M059J (cell line): ENCODE measurements at regions not wholly inside any gene's neighbourhood (a gene's known extent, or its start where the extent isn't known, plus 50 kb on each side); places are given as distances from the start of the nearest gene placed in this dataset.

Source experiments
- DNase-seq: peaks from one replicate; pipeline ENCODE4 v3.0.0-alpha.2; 2012; ENCODE audit warnings: low read depth

DNA sequence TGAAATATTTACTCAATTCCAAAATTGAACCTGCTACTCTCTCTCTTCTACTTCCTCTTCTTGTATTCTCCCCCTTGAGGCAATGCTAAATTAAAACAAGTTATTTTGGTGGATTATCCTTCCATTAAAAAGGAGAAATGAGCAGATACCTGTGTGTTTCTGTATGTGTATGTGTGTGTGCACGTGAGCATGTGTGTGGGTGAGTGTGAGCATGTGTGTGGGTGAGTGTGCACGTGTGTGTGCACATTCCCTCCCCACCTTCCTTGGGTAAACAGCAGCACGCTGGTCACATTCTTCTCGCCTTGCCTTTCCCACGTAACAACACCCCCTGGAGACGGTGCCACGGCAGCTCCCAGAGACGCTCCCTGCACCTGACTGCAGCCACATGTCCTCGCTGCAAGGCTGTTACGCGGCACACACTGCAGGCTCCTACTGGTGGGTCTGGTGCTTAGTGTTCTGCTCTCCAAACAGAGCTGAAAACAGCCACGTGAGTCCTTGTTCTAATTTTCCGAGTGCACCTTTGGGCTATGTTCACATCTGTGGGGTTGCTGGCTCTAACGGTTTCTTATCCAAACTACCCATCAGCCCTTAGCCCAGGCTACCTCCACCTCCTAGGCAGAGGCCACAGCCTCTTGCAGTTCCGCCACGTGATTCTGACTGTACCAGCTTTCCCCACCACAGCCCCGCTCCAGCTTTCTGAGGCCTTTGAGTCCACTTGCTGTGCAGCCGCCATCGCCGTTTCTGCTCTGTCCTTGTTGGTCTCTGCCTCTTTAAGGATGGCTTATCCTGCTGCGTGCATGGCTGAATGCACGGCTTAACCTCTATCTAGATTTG, 123.4 kb downstream of the CTTN start:
- DNase-seq, result no peak

DNA sequence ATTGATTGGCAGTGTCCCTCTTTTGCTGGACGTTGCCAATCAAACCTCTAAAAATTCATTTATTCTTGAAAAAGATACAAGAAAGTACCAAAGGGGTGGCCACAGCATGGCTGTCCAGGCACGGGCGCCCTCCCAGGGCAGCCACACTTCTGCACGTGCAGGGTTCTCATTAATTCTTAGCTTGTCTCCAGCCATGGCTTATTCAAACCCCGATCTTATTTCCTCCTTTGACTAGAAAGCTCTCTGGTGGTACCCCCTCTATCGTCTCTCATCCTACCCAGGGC, 123.9 kb downstream of the CTTN start:
- no peak for DNase-seq

DNA sequence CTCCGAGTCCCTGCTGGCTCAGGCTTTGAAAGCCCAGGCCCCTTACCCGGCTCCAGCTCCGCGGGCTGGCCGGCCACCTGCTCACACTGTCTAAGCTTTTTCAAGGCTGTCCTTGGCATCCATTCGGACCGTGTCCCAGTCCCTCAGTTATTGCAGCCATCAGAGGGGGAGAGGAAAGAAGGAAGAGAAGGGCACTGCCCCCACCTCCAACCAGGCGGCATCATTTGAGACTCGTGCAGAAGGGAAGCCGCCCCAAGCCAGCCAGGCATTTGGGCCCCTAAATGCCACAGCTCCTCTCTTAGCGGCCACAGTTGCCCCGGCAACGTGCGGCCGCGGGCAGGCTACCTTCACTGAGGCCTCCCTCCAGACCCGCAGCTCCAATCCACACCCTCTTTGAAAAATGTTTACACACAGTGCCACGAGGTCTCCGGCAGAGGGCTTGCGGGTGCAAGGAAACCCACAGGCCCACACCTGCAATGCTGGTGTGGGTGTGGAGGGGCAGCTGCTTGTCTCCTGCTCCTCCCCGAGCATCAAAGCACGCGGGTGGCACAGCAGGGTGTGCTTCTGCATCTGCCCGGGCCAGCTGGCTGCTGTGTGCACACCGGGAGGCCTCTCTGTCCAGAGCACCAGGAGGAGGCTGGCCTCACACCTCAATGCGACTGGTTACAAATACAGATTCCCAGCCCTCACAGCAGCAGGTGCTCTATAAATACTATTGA, 124.4 kb downstream of the CTTN start:
- no peak for DNase-seq

DNA sequence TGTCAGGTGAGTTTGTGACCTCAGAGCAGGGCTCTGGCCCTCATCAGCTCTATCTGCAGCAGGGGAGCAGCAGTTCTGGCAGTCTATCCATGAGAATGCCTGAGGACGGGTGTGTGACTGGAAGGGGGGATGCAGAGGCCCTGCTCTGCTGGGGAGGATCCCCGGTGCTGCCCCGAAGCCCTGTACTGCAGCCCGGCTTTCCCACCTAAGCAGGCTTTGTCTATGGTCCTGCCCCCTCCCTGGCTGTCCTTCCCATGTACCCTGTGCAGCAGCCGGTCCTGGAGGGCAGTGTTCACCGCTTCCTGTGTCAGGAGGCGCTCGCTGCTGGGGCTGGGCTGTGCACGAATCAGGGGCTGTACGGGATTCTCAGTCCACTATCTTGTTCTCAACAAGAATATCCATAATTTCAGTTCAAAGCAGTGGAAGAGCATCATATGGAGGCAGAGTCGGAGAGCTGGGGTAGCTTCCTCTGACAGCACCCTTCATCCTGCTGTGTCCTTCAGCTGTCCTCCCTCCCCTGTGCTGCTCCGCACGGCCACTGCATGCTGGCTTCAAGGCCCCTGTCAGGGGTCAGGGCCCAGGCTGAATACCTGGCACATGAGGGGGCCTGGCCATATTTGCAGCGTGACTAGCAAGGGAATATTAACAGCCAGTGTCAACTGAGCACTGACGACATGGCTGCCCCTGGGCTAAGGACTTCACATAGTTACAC, 125.2 kb downstream of the CTTN start:
- no peak for DNase-seq

DNA sequence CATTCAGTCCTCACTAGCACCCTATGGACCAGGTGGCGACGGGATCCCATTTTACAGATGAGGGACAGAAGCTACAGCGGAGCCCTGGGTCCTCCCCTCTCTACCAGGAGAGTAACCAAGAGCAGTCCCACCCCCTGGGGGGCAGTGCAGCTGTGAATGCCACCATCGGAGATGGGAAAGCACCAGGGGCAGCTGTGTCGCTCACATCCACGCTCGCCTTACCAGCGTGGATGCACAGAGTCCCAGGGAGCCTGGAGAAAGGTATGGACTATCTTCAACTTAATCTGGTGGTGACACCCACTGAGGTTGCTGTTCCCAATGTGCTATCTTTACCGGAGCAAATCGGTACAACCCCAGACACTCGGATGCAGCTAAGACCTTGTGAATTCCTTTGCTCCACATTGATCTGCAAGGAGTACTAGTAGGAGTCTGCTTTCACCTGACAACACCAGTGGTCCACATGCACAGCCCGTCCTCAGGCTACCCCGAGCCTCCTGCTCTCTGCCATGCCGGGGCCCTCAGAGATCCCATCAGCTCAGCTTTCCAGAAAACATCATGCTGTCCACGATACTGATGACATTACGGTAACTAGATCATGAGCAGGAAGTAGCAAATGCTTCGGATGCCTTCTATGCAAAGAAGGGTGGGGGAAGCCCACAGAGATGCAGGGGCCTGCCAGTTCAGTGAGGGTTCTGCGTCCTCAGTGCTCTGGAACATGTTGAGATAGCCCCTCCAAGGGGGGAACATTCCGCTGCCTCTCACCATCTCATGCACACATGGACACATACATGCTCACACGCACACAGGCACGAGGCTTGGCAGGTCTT, 126.0 kb downstream of the CTTN start:
- no peak for DNase-seq

DNA sequence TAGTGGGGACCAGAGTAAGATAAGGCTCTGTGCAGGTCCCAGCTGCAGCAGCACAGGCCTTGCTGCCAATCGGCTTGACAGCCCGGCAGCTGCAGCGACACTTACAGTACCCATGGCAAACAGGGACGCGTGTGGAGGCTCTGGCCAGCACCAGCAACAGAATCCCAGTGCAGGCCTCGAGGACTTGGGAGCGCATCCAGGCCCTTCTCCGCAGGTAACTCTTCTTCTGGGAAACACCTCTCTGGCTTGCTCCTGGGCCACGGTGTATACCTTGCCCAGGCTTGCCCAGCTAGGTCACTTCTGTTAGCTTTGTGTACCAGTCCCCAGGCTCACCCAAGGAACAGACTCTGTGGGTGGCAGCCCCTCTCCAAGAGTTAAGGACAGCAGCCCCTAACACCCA, 126.7 kb downstream of the CTTN start:
- no peak for DNase-seq

DNA sequence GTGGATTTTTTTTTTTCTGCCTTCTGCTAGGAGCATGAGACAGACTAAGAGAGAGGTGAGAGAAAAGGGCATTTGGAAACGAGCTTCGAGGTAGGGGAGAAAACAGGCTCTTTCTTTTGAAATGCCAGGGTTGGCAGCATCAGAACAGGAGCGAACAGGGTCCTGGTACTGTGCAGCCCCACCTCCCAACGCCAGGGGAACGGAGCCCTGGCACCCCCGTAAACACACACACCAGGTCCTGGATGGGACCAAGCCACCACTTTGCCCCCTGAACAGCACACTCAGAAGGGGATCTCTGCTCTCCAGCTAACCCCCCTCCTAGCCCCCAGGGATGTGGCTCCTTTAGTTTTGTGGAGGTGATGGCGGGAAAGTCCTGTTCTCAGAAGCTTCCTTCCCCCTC, 127.1 kb downstream of the CTTN start:
- DNase-seq, result no peak

DNA sequence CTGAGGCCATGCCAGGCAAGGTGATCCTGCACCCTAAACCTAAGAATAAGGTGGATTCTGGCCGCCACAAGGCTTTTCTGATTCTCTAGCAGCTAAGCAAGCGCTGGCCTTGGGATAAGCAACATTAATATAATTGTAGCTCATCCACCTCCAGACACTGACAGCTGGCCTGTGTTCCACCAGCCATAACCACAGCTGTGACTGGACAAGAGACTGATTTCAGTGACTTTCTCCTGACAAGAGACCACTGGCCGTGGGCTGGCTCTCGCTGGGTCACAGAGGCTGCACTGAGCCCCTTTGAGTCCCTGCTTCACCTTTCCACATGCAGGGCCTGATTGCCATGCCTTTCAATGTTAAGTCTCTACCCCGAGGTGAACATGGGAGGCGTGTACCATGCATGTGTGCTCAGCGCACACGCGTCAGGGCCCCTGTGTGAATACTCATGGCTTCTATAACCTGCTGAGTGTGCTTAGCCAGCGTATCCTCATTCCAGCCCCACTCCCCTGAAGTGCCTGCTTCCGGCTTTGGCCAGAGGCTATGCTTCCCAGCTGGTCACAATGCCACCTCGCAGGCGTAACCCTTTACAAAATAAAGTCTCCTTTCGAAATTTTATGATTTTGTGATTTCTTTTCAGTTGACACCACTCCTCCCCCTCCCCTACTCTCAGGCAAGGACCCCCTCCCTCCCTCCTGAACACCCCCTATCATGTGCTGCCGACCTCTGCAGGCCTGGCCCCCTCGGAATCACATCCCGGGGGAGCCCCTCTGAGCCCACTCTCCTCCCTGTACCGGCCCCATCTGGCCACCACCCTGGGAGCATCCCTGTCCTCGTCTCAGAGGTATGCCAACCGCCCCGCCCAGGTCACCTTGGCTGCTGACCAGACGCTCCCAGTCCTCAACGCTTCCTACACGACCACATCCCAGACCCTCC, 128.1 kb downstream of the CTTN start:
- no peak for DNase-seq

DNA sequence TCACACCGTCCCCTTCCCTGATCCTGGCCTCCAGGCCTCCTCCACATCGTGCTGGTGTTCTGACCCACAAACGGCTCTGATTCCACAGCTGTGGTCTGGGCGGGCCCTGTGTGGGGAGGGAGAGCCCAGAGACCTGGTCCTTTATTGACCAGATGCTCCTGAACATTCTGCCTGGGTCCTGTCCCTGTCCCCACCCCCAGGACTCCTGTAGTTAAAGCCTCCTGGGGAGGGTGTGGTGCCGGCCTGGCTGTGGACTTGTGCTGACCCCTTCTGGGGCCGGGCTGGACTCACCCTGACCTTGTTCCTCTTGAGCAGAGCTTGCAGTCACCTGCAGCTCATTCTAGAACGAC, 128.7 kb downstream of the CTTN start:
- DNase-seq, result no peak

DNA sequence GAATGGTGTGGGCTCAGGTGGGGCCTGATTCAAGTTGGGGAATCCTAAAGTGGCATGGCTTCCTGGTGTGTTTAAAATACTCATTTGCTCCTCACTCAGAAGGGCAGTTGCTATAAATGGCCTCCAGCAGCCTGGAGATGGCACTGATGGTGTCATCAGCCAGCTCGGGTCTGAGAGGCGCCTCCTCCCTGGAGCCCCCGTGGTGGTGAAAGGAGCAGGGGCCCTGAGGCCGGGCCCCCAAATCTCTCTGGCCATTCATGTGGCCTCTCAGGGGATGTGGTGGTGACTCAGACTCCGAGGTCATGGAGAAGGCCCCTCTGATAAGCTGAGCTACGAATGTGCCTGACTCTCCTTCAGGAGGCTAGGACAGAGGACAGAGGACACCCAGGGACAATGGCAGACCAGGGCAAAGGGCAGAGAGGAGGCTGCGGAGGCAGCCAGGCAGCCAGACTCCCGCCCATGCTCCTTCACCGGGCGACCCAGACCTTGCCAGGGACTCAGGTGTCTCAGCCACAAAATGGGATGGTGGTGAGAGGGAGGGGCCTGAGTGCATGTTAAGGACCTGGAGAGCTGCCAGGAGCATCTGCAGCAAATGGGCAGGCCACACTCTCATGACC, 129.2 kb downstream of the CTTN start:
- DNase-seq, result no peak

DNA sequence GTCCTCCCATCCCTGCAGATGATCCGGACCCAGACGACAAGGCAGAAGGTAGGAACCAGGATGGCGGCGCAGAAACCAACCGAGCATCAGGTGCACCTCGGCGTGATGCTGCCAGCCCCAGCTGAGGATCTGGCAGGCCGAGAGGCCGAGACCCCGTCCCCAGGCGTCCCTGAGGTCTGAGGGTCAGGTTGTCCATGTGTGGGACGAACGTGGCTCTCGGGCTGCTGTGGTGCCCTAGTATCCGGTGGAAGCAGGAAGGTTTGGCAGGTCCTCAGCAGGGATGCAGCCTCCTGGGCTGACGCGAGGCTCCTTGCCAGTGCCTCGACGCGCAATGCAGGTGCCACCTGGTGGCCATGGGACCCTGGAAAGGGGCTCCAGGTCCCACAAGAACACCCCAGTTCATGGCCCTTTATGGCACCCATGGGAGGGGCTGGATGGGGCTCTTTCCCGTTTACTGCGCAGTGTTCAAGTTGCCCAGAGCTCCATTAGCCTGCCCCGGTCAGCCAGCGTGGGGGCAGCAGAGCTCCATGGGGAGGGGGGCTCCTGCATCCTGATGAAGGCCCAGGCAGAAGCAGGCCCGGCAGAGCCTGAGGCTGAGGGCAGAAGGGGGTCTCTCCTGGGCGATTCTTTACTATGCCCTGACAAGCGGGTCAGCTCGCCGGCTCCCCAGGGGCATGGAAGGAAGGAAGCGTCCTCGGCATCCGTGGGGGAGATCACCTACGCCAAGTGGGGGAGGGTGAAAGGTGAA, 129.9 kb downstream of the CTTN start:
- no peak for DNase-seq

DNA sequence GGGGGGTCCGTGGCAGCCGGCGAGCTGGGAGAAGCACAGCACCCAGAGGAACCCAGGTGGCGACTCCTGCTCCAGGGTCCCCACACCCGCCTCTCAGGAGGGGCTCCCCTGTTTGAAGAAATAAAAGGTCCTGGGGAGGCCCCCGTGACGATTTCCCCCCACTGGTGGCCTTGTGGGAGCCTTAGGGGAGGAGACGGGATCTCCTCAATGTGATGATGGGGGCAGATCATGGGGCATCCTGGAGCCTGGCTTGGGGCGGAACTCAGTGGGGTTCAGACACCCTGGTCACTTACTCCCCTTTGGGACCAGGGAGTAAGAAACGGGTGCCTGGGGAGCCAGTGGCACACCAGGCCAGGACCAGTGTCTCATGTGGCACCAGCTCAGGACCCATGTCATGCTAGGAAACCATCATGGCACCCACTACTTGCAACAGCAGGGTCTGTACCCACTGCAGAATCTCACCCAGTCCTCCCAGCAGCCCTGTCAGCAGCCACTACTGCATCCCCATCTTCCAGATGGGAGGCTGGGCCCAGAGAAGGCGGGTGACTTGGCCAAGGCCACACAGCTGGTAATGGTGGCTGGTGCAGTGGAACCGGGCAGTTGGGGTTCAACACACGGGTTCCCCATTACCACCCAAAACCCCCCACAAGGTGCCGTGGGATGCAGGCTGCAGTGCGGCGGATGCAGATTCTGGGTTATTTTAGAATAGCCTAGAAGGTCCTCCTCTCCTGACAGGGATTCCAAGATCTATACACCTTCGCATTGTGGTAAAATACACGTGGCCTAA, 130.7 kb downstream of the CTTN start:
- no peak for DNase-seq

DNA sequence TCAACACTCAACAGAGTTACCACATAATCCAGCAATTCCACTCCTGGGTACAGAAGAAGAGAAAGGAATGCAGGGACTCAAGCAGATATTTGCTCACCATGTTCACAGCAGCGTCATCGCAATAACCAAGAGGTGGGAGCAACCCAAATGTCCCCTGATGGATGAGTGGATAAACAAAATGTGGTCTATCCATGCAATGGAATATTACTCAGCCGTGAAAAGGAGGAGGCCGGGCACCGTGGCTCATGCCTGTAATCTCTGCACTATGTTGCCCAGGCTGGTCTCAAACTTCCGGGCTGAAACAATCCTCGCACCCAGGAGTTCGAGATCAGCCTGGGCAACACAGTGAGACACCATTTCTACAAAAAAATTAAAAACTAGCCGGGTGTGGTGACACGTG, 131.7 kb downstream of the CTTN start:
- no peak for DNase-seq

DNA sequence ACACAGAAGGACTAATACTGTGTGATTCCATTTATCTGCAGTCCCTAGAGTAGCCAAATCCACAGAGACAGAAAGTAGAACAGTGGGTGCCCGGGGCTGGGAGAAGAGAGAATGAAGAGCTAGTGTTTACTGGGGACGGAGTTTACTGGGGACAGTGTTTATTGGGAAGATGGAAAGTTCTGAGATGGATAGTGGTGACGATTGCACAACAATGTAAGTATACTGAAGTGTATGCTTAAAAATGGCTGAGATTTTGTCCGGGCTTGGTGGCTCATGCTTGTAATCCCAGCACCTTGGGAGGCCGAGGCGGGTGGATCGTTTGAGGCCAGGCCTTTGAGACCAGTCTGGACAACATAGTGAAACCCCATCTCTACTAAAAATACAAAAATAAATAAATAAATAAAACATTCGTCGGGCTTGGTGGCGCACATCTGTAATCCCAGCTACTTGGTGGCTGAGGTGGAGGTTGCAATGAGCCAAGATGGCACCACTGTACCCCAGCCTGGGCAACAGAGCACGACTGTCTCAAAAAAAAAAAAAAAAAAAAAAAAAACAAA, 132.4 kb downstream of the CTTN start:
- DNase-seq, result no peak

DNA sequence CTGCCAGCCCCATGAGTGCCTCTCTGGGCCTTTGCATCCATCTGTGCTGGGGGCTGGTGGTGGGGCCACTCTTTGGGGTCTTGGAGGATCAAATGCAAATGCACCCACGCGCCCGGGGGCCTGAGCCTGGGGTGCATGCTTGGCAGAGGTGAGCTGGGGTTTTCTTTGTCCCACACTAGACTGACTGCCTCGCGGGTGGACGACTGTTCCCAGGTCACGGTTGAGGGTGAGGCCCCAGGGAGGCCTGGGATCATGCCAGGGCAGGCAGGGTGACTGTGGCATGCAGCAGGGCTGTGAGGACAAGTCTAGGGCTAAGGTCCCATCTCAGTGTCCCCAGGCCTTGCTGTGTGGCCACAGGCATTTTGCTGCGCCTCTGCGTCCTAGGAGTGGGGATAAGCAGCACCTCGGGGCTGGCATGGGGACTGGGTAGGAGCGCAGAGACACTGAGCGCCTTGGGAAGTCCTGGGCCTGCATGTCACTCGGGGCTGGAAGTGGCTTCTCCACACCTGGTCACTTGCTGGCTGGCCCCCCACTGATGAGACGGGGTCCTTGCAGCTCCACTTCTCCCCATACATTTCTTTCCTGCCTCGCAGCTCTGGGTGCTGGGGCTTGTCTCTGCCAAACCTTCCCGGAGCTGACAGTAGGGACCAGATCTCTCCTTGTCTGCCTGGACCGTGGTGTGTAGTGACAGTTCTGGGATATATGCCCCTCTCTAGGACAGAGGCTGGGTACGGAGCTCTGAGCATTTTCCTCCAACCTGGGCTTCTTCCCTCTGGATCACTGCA, 133.1 kb downstream of the CTTN start:
- no peak for DNase-seq

DNA sequence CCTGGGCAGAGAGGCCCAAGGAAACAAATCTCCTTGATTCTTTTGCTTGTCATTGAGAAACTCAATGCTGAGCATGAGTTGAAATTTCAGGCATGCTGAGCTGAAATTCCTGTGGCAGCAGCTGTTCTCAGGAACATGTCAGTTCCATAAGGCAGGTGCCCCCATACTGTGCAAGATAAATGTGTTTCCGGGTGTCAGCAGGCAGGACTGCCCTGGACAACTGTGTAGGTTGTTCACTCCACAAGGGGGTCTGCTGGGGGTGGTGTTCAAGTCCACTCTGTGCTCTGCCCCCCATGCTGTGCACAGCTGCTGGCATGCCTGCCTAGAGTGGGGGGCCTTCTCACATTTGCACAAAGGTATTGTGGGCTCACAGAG, 133.7 kb downstream of the CTTN start:
- no peak for DNase-seq

DNA sequence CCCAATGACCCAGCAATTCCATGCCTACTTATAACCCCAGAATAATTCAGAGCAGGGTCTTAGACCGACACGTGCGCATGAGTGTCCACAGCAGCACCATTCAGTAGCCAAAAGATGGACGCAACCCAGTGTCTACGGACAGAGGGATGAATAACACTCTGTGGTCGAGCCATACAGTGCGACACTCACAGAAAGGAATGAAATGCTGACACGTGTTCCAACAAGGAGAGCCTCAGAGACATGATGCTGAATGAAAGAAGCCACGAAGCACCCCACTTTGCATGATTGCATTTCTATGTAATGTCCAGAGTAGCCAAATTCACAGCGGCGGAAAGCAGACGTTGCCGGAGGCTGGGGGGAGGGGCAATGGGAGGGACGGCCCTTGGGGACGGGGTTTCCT, 134.4 kb downstream of the CTTN start:
- DNase-seq, result no peak
